GM21390 (cell line): ENCODE measurements at regions not wholly inside any gene's neighbourhood (a gene's known extent, or its start where the extent isn't known, plus 50 kb on each side); places are given as distances from the start of the nearest gene placed in this dataset.
"Not testable (repeated sequence)": the region's sequence is repeated elsewhere in the genome, so short reads cannot be mapped to it uniquely, and the experiment has no call there.

ENCODE experiments used
- ATAC-seq: cut with Tn5 transposase; IDR thresholded peaks from one replicate; pipeline ENCODE4 v1.9.1; 2021; ENCODE audit not compliant: unreplicated experiment

DNA sequence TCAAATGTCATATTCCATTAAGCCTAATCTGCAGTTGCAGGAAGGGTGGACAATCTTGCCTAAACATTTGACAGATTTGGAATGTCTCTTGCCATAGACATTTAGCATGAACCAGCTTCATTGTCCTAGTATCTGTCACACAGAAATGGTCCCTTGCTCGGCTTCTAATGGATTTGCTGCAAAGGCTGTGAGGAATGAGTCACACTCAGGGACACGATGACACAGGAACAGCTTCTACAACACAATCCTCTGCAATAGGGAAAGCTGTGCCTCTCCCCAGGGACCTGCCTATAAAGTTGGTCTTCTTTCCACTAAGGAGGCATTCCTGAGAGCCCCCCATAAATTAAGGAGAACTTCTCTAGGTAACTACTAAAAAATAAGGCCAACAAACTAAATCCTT, 155.1 kb upstream of the L3MBTL4 start:
- ATAC-seq, result no peak

DNA sequence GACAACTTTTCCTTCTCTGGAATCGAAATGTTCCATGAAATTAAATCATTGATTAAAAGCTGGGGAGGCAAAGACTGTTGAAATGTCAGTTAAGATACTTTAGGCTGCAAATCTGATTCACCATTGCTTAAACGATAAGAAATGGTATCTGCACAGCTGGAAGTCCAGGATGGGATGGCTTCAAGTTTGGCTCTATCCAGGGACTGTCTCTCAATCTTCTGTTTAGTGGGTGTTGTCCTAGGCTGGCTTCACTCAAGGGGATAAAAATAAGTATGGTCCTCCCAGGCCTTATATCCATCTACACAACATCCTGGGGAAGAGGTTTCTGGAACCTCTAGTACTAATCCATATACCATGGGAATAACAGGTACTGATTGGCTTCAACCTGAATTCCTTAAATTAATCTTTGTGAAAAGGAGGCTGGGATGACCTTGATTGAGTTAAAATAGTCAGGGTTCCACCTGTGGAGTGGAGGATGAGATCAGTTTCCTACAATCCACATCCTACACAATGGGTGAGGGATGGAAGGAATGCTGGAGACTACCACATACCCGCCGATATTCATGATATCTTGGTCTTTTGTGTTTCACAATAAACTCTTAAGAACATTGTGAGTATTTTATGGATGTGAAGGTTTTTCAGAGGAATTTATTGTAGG, 156.0 kb upstream of the L3MBTL4 start:
- no peak for ATAC-seq

- ATAC-seq, result no peak
Observed at GRCh38 chr18:6571239-6571602, 156.5 kb upstream of the L3MBTL4 start.

GRCh38 chr18:6572192-6572591, 157.3 kb upstream of the ARHGAP28 start:
- ATAC-seq, result not testable (repeated sequence)

DNA sequence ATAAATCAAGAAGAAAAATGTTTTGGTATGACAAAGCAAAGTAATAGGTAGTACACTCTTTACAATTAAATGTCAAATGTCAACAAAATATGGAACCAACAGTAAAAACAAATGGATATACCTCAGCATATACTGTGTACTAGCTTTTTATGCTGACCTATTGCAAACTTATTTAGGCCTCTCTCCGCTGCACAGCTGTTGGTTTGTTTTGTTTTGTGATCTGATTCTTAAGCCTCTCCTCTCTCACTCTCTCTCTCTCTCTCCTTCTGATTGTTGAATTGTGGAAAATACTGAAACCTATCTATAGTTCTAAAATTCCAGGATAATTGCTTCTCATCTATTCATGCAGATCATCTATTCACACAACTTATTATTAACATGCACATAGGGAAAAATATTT, 154.9 kb upstream of the ARHGAP28 start:
- ATAC-seq, result no peak

DNA sequence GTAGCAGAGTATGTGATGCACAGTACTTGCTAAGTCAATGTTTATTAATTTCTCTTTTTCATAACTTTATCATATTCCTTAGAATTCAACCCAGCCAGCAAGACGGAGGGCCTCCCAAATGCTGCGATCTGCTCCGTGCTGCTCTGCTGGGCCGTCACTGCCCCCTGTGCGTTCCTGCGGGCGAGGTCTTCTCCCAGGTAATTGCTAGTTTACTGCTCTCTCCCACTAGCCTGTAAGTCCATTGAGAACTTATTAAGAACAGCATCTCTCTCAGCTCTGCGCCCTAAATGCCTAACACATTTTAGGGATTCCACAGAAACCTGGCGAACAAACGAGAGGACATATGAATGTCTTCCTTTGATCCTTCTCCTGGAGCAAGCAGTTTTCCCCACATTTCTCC, 153.6 kb upstream of the ARHGAP28 start:
- ATAC-seq, result no peak

GRCh38 chr18:6576718-6577375, 152.7 kb upstream of the ARHGAP28 start:
- ATAC-seq, result no peak

- no peak for ATAC-seq
Observed at GRCh38 chr18:6578686-6579085, 150.8 kb upstream of the ARHGAP28 start.

GRCh38 chr18:6579486-6579885, 150.0 kb upstream of the ARHGAP28 start:
- no peak for ATAC-seq

GRCh38 chr18:6580401-6580800, 149.1 kb upstream of the ARHGAP28 start:
- no peak for ATAC-seq

GRCh38 chr18:6589923-6590322, 139.6 kb upstream of the ARHGAP28 start:
- no peak for ATAC-seq

DNA sequence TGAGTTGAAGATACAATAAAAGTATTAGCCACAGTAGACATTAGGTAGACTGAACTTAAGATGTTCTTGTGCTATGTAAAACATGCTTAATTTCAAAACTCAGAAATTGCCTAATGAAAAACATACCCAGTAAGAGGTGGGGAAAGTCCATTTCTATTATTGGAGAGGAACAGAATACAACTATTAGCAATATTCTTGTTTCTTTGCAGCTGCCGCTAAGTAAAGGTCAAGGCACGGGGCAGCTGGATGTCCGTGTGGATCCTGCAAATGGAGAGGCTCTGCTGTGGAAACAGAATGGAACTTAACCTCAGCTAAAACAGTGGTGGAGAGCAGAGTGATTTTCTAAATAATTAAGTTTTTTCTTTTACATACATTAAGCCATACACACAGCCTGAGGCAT, 139.2 kb upstream of the ARHGAP28 start:
- ATAC-seq, result no peak

DNA sequence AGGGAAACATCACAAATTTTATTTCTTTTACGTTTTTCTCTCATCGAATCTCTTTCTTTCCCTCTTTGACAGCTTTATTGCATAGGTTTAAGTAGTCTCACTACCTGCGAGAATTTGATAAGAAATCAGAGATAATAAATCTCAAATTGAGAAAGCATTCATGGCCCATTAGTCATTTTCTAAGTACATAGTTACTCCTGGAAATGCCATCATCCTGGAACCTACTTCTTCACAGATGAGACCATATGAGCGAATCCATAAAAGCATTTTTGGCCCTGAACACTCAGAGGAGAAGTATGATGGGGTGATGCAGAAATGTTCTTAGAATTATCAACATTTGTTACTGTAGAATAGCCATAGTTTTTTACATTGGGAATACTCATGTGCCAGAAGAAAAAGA, 138.0 kb upstream of the ARHGAP28 start:
- ATAC-seq, result no peak

DNA sequence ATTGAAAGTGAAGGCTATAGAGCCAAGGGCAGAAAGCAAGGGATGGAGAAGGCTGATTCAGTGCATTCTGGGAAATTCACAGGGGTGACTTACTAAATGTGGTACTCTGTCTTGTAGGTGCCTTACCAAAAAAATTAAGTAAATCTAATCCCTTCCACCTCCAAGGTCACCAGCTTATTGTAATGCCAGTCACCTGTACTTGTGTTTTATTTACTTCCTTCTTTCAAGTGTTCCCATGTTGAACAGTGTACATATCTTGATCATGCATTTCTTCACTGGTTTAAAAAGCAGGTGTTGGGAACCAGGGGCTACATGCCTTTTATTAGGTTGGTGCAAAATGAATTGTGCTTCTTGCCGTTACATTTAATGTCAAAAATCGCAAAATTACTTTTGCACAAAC, 137.0 kb upstream of the ARHGAP28 start:
- ATAC-seq, result no peak

DNA sequence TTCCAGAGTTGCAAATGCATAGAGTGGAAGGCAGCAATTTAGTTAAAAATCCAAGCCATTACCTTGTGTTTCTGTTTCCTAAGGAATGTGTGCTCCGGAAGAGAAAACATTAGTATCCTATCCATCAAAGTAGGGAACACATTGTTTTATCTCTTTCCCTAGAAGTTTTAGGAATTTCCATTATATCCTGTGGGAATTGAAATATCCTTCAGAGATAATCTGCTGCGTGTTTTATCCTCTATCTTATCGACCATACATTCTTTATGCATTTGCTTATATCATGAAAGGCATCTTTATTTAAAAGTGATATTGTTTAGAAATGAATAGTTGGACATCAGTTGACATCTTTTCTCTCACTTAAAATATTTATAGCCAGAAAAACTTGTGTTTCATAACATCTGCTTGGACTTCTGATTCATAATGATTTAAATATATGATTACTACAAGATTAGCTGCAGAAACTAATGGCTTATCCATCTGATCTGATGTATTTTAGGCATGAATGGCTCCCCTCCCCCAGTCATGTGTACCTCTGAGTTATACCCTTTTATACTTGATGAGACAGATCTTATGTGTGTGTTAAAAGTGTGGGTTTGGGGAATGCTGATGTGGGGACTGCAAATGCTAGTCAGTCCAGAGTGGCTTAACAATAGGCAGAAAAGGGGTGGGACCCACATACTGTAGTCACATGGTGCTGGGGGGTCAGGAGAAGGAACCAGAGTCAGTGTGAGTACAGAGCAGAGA, 136.2 kb upstream of the ARHGAP28 start:
- ATAC-seq, result no peak

- no peak for ATAC-seq
Observed at GRCh38 chr18:6595666-6596065, 133.8 kb upstream of the ARHGAP28 start.

DNA sequence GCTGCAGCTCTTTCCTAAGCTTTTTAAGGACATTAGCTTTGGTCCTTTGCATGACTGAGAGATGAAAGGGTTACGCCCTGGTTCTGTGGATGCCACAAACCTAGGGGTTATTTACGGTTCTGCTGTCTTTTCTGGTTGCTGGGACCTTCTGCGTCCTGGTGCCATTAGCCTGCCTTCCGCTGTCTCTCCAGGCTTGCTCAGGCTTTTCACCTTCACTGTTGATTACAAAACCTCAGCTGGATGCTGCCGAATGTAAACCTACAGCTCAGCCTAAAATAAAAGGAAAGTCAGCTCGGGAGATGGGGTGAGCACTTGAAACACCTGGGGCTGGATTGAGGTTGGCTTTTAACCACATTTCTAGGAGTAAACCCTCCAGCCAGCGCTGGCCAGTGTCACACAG, 130.9 kb upstream of the ARHGAP28 start:
- no peak for ATAC-seq

- ATAC-seq, result no peak
Observed at GRCh38 chr18:6600667-6601167, 128.8 kb upstream of the ARHGAP28 start.

- ATAC-seq, result no peak
Observed at GRCh38 chr18:6601241-6601640, 128.3 kb upstream of the ARHGAP28 start.

DNA sequence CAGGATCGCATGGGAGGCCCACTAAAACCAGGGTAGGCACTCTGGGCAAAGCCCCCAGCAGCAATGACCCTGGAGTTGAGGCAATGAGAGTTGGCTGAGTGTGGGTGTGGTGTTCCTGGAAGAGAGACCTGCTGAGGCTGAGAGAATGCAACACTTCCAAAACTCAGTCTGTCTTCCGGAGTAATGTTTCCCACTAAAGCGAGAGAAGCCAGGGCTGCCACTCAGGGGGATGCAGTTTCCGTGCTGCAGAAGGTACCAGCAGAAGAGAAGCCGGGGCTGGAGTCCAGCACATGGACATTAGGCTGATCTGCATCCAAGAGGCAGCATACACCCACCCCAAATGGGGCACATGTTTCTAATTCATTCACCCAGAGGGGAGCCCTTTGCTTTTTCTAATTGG, 127.2 kb upstream of the ARHGAP28 start:
- ATAC-seq, result no peak

DNA sequence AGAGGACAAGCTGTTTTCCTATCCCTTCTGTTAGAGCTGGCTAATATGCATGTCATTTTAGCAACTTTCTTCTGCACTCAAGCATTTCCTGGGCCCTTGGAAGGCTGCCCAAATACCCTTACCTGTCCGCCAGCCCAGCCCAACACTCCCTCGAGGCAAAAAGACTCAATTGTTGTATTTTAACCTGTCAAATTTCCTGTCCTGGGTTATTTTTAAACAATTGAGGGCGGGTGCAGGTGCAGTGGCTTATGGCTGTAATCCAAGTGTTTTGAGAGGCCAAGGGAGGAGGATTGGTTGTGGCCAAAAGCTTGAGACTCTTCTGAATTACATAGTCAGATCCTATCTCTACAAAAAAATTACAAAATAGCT, 125.0 kb upstream of the ARHGAP28 start:
- no peak for ATAC-seq
